ENCODE measurements at regions not wholly inside any gene's neighbourhood (a gene's known extent, or its start where the extent isn't known, plus 50 kb on each side); places are given as distances from the start of the nearest gene placed in this dataset.

GRCh38 chr5:118762291-118762690 is 226.1 kb downstream of the DTWD2 start:
- TF ChIP-seq LEF1 (IDR thresholded peaks at IDR 0.05; ENCODE audit: borderline replicate concordance) = no peak
- TF ChIP-seq FOXM1 (IDR thresholded peaks at IDR 0.05; ENCODE audit: borderline replicate concordance) = no peak
- TF ChIP-seq L3MBTL2 (conservative IDR thresholded peaks at IDR 0.05) = no peak
- TF ChIP-seq BHLHE40 (IDR thresholded peaks at IDR 0.05; ENCODE audit: borderline replicate concordance) = no peak

All from HEK293T (cell line).